NCI-H1048 (cell line): ENCODE measurements at regions not wholly inside any gene's neighbourhood (a gene's known extent, or its start where the extent isn't known, plus 50 kb on each side); places are given as distances from the start of the nearest gene placed in this dataset.

Experiments used
- DNase-seq: peaks from one replicate; lab custom pipeline; 2025; lab: John Stamatoyannopoulos, UW

DNA sequence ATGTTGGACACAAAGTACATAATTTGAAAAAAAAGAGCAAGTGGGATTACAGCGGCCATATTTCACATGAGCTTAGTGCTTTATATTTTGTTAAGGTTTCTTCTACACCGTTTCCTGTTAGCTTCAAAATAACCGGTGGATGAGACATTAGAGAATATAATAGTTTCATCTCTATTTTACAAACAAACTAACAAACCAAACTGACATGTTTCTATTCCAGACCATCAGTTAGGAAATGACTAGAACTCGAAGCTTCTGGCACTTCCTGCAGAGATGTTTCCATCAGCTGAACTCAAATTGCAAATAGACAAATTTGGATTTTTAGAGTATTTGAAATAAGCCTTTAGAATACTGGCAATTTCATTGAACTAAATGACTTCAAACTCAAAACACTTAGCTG is 86.5 kb downstream of the MTRR start:
- no peak for DNase-seq

DNA sequence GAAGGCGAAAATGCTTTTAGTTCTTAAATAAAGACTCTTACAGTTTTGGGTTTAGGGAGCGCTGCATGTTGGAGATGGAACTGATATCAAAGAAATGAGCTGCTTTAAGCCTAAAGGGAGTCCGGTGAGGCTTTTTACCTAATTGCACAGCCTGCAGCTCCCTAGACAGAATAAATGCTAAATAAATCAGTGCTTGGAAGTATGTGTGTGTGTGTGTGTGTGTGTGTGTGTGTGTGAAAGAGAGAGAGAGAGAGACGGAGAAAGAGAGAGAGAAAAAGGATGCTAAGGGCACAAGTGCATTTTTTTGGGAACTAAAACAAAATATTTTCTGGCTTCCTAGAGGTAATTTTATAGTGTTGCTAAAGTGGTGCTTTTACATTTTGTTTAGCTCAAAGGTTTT is 88.4 kb downstream of the MTRR start:
- no peak for DNase-seq

DNA sequence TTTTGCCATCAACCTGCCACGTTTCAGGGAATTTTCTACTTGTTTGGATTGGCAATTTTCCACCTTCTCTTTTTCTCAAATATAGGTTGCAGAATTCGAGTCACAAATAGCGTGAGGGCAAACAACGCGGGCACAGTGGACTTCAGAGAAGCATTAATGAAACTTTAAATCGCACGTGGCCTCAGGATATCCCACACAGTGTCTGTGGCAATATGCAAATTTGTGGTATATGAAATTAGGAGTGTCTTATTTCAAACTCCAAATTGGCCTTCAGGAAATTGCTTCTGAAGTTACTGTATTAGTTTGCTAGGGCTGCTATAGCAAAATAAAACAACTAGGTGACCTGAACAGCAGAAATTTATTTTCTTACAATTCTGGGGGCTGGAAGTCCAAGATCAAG is 91.2 kb downstream of the MTRR start:
- DNase-seq: peak; percentile 27

- DNase-seq: no peak
Measured at GRCh38 chr5:7961540-7961939, 92.6 kb downstream of the MTRR start.

GRCh38 chr5:7970816-7971215 is 101.9 kb downstream of the MTRR start:
- no peak for DNase-seq

- DNase-seq: no peak
Measured at GRCh38 chr5:7976411-7977190, 107.7 kb downstream of the MTRR start.

DNA sequence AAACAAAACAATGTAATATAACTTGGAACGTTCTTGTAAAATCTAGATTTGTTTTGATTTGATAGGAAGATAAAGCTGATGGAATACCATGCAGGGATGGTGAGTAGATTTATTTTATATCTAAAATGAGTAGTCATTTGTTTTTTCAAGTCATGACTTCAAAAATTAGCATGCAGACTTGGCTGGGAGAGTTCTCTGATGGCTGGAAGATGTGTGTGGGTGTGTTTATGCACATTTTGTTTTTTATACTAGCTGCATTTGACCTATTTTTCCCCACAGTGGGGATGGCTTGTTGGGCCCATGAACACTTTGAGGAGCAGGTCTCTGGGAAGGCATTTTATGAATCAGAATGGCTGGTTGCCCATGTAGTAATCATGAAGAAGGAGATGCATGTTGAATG is 109.2 kb downstream of the MTRR start:
- no peak for DNase-seq

GRCh38 chr5:7978991-7979390 is 110.0 kb downstream of the MTRR start:
- no peak for DNase-seq

GRCh38 chr5:7980881-7981280 is 111.9 kb downstream of the MTRR start:
- no peak for DNase-seq

- DNase-seq: no peak
Measured at GRCh38 chr5:7983433-7983832, 114.5 kb downstream of the MTRR start.

GRCh38 chr5:7991125-7991821 is 122.3 kb downstream of the MTRR start:
- no peak for DNase-seq

DNA sequence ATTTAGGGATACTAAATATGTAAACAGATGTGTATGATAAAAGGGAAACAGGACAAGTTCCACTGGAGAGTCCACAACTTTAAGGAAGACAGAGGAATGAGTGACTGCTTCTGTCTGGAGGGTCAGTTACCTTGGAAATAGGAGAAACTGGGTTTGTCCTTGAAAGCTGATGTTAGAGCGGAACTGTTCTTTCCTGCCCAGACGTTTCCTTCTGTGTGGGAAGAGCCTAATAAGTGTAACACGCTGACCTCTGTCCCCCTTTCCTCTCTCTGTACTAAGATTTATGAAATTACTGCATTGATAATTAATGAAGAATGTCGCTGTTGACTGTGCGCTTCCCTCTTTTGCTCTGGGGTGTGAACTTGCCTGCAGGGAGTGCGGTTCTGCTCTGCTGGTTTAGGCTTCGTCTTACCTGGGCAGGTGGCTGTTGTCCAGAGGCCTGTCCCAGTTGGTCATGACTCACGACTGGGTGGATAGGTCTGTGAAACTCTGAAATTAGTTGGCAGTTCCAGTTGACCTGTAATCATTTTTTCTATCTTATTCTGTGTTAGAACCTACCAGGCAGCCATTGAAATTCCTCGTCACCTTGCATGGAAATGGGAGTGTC is 126.8 kb downstream of the MTRR start:
- DNase-seq: no peak

GRCh38 chr5:8005416-8005815 is 136.5 kb downstream of the MTRR start:
- no peak for DNase-seq

GRCh38 chr5:8012131-8012977 is 143.4 kb downstream of the MTRR start:
- no peak for DNase-seq

- no peak for DNase-seq
Measured at GRCh38 chr5:8013948-8014710, 145.2 kb downstream of the MTRR start.

DNA sequence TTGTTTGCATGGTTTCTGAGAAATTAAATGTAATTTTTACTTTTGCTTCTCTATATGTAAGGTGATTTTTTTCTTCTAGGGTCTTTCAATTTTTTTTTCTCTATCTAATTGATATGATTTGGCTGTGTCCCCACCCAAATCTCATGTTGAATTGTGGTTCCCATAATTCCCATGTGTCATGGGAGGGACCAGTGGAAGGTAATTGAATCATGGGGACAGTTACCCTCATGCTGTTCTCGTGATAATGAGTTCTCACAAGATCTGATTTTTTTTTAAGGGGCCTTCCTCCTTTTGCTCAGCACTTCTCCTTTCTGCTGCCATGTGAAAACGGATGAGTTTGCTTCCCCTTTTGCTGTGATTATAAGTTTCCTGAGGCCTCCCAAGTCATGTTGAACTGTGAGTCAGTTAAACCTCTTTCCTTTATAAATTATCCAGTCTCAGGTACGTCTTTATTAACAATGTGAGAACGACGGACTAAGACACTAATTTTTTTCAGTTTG is 150.8 kb downstream of the MTRR start:
- DNase-seq: no peak

- no peak for DNase-seq
Measured at GRCh38 chr5:8020861-8021514, 152.0 kb downstream of the MTRR start.

- no peak for DNase-seq
Measured at GRCh38 chr5:8028243-8028642, 159.3 kb downstream of the MTRR start.

DNA sequence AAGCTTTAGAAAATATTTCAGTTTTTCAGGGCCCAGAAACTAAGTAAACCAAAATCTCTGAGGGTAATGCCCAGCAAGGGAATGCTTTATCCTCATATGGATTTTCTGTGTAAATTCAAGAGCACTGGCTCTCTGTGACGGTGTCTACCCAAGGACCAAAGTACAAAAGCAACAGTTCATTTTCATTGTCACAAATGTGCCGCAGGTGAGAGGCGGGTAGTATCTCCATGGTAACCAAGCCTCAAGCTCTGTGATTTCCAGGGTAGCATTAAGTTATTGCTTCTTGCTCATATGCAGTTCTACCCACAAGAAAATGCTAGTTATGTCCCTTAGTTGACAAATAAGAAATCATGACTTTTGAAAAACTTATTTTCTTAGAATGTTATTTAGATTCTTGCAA is 164.3 kb downstream of the MTRR start:
- no peak for DNase-seq

- no peak for DNase-seq
Measured at GRCh38 chr5:8034852-8035251, 165.9 kb downstream of the MTRR start.

GRCh38 chr5:8048920-8049319 is 180.0 kb downstream of the MTRR start:
- no peak for DNase-seq
